Testis (tissue), 2 donors: ENCODE measurements at regions not wholly inside any gene's neighbourhood (a gene's known extent, or its start where the extent isn't known, plus 50 kb on each side); places are given as distances from the start of the nearest gene placed in this dataset.

ENCODE experiments used
- DNase-seq: peaks from one replicate; pipeline ENCODE4 v3.0.0-alpha.2; 2019
- H3K27ac ChIP-seq, 2 donors: fragments of 200-600 bp; sonication (generic); one replicate each; pipeline ENCODE4 v1.5.1; 2019
- H3K27me3 ChIP-seq: fragments of 200-600 bp; sonication (generic); one replicate; pipeline ENCODE4 v1.5.1; 2019
- H3K36me3 ChIP-seq: fragments of 200-600 bp; sonication (generic); one replicate; pipeline ENCODE4 v1.5.1; 2017; ENCODE audit warnings: low read depth; ENCODE audit errors: missing control alignments
- H3K4me1 ChIP-seq: fragments of 200-600 bp; sonication (generic); one replicate; pipeline ENCODE4 v1.5.1; 2019
- H3K4me3 ChIP-seq, 2 donors: fragments of 200-600 bp; sonication (generic); one replicate each; pipeline ENCODE4 v1.5.1; 2017 to 2019
- H3K9me3 ChIP-seq: fragments of 200-600 bp; sonication (generic); one replicate; pipeline ENCODE4 v1.5.1; 2017
- POLR2A ChIP-seq: fragments of 450-650 bp; IDR thresholded peaks from one replicate; pipeline ENCODE4 v1.6.1; 2017; ENCODE audit warnings: antibody characterized with exemption, mild to moderate bottlenecking, moderate library complexity
- WGBS, 2 donors: methylation state at CpG; one replicate each; pipeline ENCODE4 v1.1.5; 2018; 5-methylcytosine and 5-hydroxymethylcytosine counted together
- intact Hi-C: fragments of 100-400 bp; cut with DNase I; formaldehyde crosslinking; loops from one replicate; pipeline ENCODE4 v1.15.1; 2023; ENCODE audit warnings: low total_unique reads
- TF ChIP-seq, protein P1 (sequence below), 3 experiments: fragments of 450-650 bp in 2 of 3; fragments of 200-600 bp in 1 of 3; sonication (generic) in 1 of 3; IDR thresholded peaks; one replicate each; pipeline ENCODE4 v1.5.1; 2016 to 2019; ENCODE audit warnings: antibody characterized with exemption in 3 of 3, mild to moderate bottlenecking in 2 of 3, moderate library complexity in 1 of 3

DNA sequence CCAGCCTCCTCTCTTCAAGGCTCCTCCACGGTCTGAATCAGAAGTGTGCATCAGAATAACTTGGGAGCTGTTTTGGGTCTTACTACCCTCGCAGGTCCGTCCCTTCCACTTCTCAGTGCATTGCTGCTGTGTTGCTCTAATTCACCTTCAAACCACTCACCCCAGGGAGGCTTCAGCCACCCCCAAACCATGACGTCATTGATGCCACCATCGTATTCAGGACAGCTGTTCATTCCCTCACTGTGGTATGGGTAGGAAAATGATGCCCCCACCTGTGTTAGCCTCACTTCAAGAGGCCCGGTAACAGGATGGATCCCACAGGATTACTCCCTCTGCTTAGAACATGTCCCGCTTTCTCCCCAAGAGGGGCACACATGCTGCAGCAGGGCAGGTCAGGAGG is 1005.7 kb downstream of the UQCRFS1 start:
- Histone ChIP-seq H3K4me1 (no peaks in the 10 kb centered on the region), H3K27me3 (no peaks in the 10 kb centered on the region), H3K27ac (no peak overlapping the region), H3K36me3 (no peaks in the 10 kb centered on the region), H3K4me3 (no peak overlapping the region), H3K9me3 (no peaks in the 10 kb centered on the region)
- no peak for TF ChIP-seq POLR2A
- TF ChIP-seq, protein P1, sequence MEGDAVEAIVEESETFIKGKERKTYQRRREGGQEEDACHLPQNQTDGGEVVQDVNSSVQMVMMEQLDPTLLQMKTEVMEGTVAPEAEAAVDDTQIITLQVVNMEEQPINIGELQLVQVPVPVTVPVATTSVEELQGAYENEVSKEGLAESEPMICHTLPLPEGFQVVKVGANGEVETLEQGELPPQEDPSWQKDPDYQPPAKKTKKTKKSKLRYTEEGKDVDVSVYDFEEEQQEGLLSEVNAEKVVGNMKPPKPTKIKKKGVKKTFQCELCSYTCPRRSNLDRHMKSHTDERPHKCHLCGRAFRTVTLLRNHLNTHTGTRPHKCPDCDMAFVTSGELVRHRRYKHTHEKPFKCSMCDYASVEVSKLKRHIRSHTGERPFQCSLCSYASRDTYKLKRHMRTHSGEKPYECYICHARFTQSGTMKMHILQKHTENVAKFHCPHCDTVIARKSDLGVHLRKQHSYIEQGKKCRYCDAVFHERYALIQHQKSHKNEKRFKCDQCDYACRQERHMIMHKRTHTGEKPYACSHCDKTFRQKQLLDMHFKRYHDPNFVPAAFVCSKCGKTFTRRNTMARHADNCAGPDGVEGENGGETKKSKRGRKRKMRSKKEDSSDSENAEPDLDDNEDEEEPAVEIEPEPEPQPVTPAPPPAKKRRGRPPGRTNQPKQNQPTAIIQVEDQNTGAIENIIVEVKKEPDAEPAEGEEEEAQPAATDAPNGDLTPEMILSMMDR (IDR thresholded peaks at IDR 0.05) = no peak
- no peak for DNase-seq
- 91% methylated on average over 7 of the region's 7 CpGs for WGBS, 2 donors
- intact Hi-C loops = no loop called here

DNA sequence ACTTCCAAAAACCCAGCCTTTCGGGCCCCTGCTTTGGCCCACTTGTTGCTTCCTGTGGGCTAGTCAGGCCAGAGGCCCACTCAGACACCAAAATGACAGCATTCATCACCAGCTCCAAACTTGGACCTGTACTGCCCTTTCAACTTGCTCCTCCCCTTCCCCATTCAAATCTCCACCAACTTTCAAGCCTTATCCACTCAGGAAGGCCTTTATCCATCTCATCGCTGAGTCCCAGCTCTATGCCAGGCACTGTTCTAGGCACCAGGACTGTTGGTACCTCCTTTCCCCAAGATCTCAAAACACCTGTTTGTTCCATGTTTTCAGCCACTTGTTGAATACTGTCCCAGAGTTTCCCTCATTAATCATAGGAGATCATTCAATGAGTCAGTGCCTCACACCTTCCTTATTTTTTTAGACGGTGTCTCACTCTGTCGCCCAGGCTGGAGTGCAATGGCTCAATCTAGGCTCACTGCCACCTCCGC is 1011.4 kb downstream of the UQCRFS1 start:
- no peak overlapping the region for H3K4me3 ChIP-seq
- no peaks in the 10 kb centered on the region for H3K9me3 ChIP-seq
- H3K27me3 ChIP-seq = no peaks in the 10 kb centered on the region
- no peaks in the 10 kb centered on the region for H3K36me3 ChIP-seq
- no peaks in the 10 kb centered on the region for H3K4me1 ChIP-seq
- no peak for DNase-seq
- TF ChIP-seq, protein P1 (IDR thresholded peaks at IDR 0.05) = no peak
- no peak for TF ChIP-seq POLR2A
- no peak overlapping the region for H3K27ac ChIP-seq
- intact Hi-C loops = no loop called here
- 95 to 99% methylated on average over 5 of the region's 5 CpGs for WGBS, 2 donors

DNA sequence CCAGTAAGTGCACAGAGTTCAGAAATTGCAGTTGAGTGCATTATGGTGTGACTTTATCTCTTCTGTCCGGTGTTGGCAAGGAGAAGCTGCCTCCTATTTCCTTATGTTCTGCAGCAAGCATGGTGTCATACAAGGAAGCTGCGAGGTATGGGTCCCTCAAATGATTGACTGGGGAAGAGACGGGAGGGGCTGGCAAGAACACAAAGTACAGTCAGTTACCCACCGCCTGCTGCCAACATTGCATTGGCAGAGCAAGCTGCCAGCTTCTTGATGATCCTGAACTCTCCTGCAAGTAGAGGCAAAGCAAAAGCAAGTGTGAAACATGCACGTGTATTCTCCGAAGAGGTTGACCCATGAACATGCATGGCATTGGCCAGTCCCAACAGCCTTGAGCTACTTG is 1013.6 kb downstream of the UQCRFS1 start:
- Histone ChIP-seq H3K36me3 (no peaks in the 10 kb centered on the region), H3K4me1 (no peaks in the 10 kb centered on the region), H3K27me3 (no peaks in the 10 kb centered on the region), H3K27ac (no peak overlapping the region), H3K9me3 (no peaks in the 10 kb centered on the region), H3K4me3 (no peak overlapping the region)
- TF ChIP-seq, protein P1 (IDR thresholded peaks at IDR 0.05) = no peak
- WGBS, 2 donors = 81 to 89% methylated on average over 5 to 6 of the region's 6 CpGs
- no peak for DNase-seq
- intact Hi-C loops = no loop called here

DNA sequence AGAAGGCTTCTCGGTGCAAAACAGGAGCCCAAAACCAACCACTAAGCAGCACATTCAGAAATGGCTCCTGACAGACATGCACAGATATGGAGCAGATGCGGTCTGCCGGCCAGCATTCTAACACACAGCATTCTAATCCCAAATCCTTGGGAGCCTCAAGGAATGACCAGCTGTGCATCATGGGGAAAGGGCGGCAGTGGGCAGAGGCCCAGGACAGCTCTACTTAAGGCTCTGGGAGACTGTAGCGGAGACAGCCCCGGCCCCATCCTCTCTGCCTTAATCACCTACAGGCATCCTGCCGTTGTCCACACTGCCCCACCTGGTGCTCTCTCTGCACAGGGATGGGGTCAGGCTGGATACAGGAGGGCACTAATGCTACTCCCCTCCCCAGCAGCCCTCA is 1016.0 kb downstream of the UQCRFS1 start:
- Histone ChIP-seq H3K4me3 (no peak overlapping the region), H3K27ac (no peak overlapping the region), H3K9me3 (no peaks in the 10 kb centered on the region), H3K27me3 (no peaks in the 10 kb centered on the region), H3K4me1 (no peaks in the 10 kb centered on the region), H3K36me3 (no peaks in the 10 kb centered on the region)
- 83% methylated on average over 7 of the region's 7 CpGs for WGBS, 2 donors
- no peak for DNase-seq
- intact Hi-C loops = no loop called here
- TF ChIP-seq, protein P1 (IDR thresholded peaks at IDR 0.05) = no peak
- TF ChIP-seq POLR2A = no peak

DNA sequence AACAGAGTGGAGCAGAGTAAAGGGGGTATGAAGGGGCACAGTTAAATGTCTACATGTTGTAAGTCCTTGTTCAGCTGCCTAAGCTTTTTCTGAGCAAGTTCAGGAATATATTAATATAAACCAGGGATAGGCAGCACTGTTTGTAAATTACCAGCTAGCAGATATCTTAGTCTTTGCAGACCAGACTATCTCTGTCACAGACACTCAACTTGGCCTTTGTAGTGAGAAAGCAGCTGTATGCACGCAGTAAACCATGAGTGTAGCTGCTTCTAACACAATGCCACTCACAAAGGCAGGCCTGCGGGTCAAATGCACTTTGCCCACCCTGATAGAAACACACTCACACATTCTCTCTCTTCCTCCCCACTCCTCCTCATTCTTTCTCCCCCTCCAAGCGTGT is 1016.9 kb downstream of the UQCRFS1 start:
- no peaks in the 10 kb centered on the region for H3K27me3 ChIP-seq
- H3K27ac ChIP-seq = no peak overlapping the region
- TF ChIP-seq POLR2A = no peak
- TF ChIP-seq, protein P1 (IDR thresholded peaks at IDR 0.05) = no peak
- no peak for DNase-seq
- H3K9me3 ChIP-seq = no peaks in the 10 kb centered on the region
- no peaks in the 10 kb centered on the region for H3K4me1 ChIP-seq
- no peak overlapping the region for H3K4me3 ChIP-seq
- 61 to 65% methylated on average over 3 of the region's 3 CpGs for WGBS, 2 donors
- intact Hi-C loops = no loop called here
- H3K36me3 ChIP-seq = no peaks in the 10 kb centered on the region
